PC-3 (cell line): ENCODE measurements at regions not wholly inside any gene's neighbourhood (a gene's known extent, or its start where the extent isn't known, plus 50 kb on each side); places are given as distances from the start of the nearest gene placed in this dataset.

Experiments used
- ATAC-seq: fragments of 200-7000 bp; cut with Tn5 transposase; 2 replicates; pipeline ENCODE4 v1.9.1; 2020; ENCODE audit warnings: mild to moderate bottlenecking, moderate library complexity
- BruUV-seq: library from RNA; stranded (reverse); fragments of 400-500 nt; replicated peaks from 2 replicates; lab custom pipeline; 2021; lab: Mats Ljungman, UMichigan
- CTCF ChIA-PET: fragments of 300-600 bp; sonication (Branson Sonifier 250); formaldehyde crosslinking; loops from one replicate; lab custom pipeline; 2022; ENCODE audit warnings: antibody characterized with exemption; lab: Charles Lee
- POLR2A ChIA-PET: fragments of 300-600 bp; sonication (Branson Sonifier 250); formaldehyde crosslinking; loops from one replicate; lab custom pipeline; 2022; ENCODE audit warnings: antibody characterized with exemption; ENCODE audit not compliant: unreplicated experiment; lab: Charles Lee
- DNase-seq: peaks from one replicate; pipeline ENCODE4 v3.0.0-alpha.2; 2015
- H2AFZ ChIP-seq: fragments of 300-600 bp; sonication (generic); 2 replicates; pipeline ENCODE4 v1.6.0; 2016; ENCODE audit warnings: antibody characterized with exemption, low read length
- H3F3A ChIP-seq: fragments of 300-600 bp; sonication (generic); one replicate; pipeline ENCODE4 v1.6.0; 2017; ENCODE audit warnings: antibody characterized with exemption, low read length, control low read depth, mild to moderate bottlenecking; ENCODE audit not compliant: unreplicated experiment
- H3K27ac ChIP-seq: fragments of 300-600 bp; sonication (generic); 2 replicates; pipeline ENCODE4 v1.5.1; 2016; ENCODE audit warnings: mild to moderate bottlenecking, low read length
- H3K27me3 ChIP-seq: fragments of 300-600 bp; sonication (generic); 2 replicates; pipeline ENCODE4 v1.6.1; 2016; ENCODE audit warnings: low read length, mixed read lengths
- H3K36me3 ChIP-seq: fragments of 300-600 bp; sonication (generic); 2 replicates; pipeline ENCODE4 v1.6.1; 2016; ENCODE audit warnings: low read depth, mixed run types, low read length, mixed read lengths
- H3K4me1 ChIP-seq: fragments of 300-600 bp; sonication (generic); 2 replicates; pipeline ENCODE4 v1.5.1; 2016; ENCODE audit warnings: low read length; ENCODE audit not compliant: insufficient read depth
- H3K4me2 ChIP-seq: fragments of 300-600 bp; sonication (generic); 2 replicates; pipeline ENCODE4 v1.6.0; 2016; ENCODE audit warnings: low read length
- H3K4me3 ChIP-seq: fragments of 300-600 bp; sonication (generic); 2 replicates; pipeline ENCODE4 v1.5.1; 2016; ENCODE audit warnings: mild to moderate bottlenecking, low read length, mixed read lengths
- H3K79me2 ChIP-seq: fragments of 300-600 bp; sonication (generic); 2 replicates; pipeline ENCODE4 v1.6.1; 2017; ENCODE audit warnings: low read length, mixed read lengths
- H3K9ac ChIP-seq: fragments of 300-600 bp; sonication (generic); 2 replicates; pipeline ENCODE4 v1.6.0; 2016; ENCODE audit warnings: mild to moderate bottlenecking, low read length
- H3K9me2 ChIP-seq: fragments of 300-600 bp; sonication (generic); replicated peaks from 2 replicates; pipeline ENCODE4 v1.6.1; 2016; ENCODE audit warnings: mixed run types, low read length, mixed read lengths
- H3K9me3 ChIP-seq: fragments of 300-600 bp; sonication (generic); 2 replicates; pipeline ENCODE4 v1.6.1; 2016; ENCODE audit warnings: low read length, mixed read lengths
- H4K20me1 ChIP-seq: fragments of 300-600 bp; sonication (generic); 2 replicates; pipeline ENCODE4 v1.6.1; 2016; ENCODE audit warnings: low read length, mixed read lengths
- EZH2 ChIP-seq: fragments of 300-600 bp; sonication (generic); IDR thresholded peaks from one replicate; pipeline ENCODE4 v1.6.1; 2017; ENCODE audit warnings: antibody characterized with exemption, mild to moderate bottlenecking, low read length; ENCODE audit not compliant: unreplicated experiment
- EZH2phosphoT487 ChIP-seq: fragments of 300-600 bp; sonication (generic); IDR thresholded peaks from 2 replicates; pipeline ENCODE4 v1.6.1; 2018; ENCODE audit warnings: mild to moderate bottlenecking, antibody characterized with exemption, low read length, borderline replicate concordance
- intact Hi-C: fragments of 100-400 bp; cut with micrococcal nuclease; formaldehyde crosslinking; loops from 2 replicates; pipeline ENCODE4 v1.9.0; 2023
- TF ChIP-seq, protein P1 (sequence below): fragments of 300-600 bp; sonication (generic); conservative IDR thresholded peaks from 2 replicates; pipeline ENCODE4 v1.5.1; 2017; ENCODE audit warnings: antibody characterized with exemption, low read depth, mild to moderate bottlenecking, low read length

GRCh38 chr3:159265705-159266104 lies 463.9 kb downstream of the MFSD1 start:
- Histone ChIP-seq H3K4me2 (no peak overlapping the region), H3K9me3 (no peaks in the 10 kb centered on the region), H3K9me2 (no peaks in the 10 kb centered on the region), H4K20me1 (no peaks in the 10 kb centered on the region), H3F3A (no peaks in the 10 kb centered on the region), H3K27me3 (no peaks in the 10 kb centered on the region), H2AFZ (no peak overlapping the region), H3K4me1 (no peaks in the 10 kb centered on the region), H3K36me3 (no peaks in the 10 kb centered on the region), H3K27ac (no peak overlapping the region), H3K79me2 (no peaks in the 10 kb centered on the region), H3K4me3 (no peak overlapping the region), H3K9ac (no peak overlapping the region)
- intact Hi-C loops = loop anchor here (10.0 kb wide), 2 partner anchors 349 to 619 kb away; no protein-coding TSS in a partner anchor
- TF ChIP-seq EZH2 (no peak), EZH2phosphoT487 (no peak)
- TF ChIP-seq, protein P1, sequence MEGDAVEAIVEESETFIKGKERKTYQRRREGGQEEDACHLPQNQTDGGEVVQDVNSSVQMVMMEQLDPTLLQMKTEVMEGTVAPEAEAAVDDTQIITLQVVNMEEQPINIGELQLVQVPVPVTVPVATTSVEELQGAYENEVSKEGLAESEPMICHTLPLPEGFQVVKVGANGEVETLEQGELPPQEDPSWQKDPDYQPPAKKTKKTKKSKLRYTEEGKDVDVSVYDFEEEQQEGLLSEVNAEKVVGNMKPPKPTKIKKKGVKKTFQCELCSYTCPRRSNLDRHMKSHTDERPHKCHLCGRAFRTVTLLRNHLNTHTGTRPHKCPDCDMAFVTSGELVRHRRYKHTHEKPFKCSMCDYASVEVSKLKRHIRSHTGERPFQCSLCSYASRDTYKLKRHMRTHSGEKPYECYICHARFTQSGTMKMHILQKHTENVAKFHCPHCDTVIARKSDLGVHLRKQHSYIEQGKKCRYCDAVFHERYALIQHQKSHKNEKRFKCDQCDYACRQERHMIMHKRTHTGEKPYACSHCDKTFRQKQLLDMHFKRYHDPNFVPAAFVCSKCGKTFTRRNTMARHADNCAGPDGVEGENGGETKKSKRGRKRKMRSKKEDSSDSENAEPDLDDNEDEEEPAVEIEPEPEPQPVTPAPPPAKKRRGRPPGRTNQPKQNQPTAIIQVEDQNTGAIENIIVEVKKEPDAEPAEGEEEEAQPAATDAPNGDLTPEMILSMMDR = no peak
- no peak for ATAC-seq
- BruUV-seq = no TSS peak
- no peak for DNase-seq
- CTCF ChIA-PET = no interaction called here
- POLR2A ChIA-PET = no interaction called here

- no peak overlapping the region for H2AFZ ChIP-seq
- no TSS peak for BruUV-seq
- H3K9me2 ChIP-seq = no peaks in the 10 kb centered on the region
- H3K27ac ChIP-seq = no peak overlapping the region
- no peaks in the 10 kb centered on the region for H3K27me3 ChIP-seq
- CTCF ChIA-PET = interaction anchor here (0.6 to 0.8 kb wide), 3 partner anchors 191 to 750 kb away, joined by 3 to 4 read pairs (median 3); no protein-coding TSS in a partner anchor
- peak; percentile 82 for DNase-seq
- no peak overlapping the region for H3K4me3 ChIP-seq
- H3F3A ChIP-seq = no peaks in the 10 kb centered on the region
- H4K20me1 ChIP-seq = no peaks in the 10 kb centered on the region
- no peaks in the 10 kb centered on the region for H3K4me1 ChIP-seq
- POLR2A ChIA-PET = interaction anchor here (0.6 kb wide), 1 partner anchor 282 kb away, joined by 3 read pairs; no protein-coding TSS in a partner anchor
- H3K36me3 ChIP-seq = no peaks in the 10 kb centered on the region
- ATAC-seq = peak; percentile 60; the same call in 1 of the 2 replicates
- H3K79me2 ChIP-seq = no peaks in the 10 kb centered on the region
- H3K9me3 ChIP-seq = no peaks in the 10 kb centered on the region
- H3K4me2 ChIP-seq = no peak overlapping the region
- intact Hi-C loops = loop anchor here (10.0 kb wide), 2 partner anchors 348 to 618 kb away; no protein-coding TSS in a partner anchor
- no peak overlapping the region for H3K9ac ChIP-seq
- TF ChIP-seq, protein P1 = peak; percentile 81
- TF ChIP-seq EZH2 (no peak), EZH2phosphoT487 (no peak)
Observed at GRCh38 chr3:159266779-159267178, 464.9 kb downstream of the MFSD1 start.

DNA sequence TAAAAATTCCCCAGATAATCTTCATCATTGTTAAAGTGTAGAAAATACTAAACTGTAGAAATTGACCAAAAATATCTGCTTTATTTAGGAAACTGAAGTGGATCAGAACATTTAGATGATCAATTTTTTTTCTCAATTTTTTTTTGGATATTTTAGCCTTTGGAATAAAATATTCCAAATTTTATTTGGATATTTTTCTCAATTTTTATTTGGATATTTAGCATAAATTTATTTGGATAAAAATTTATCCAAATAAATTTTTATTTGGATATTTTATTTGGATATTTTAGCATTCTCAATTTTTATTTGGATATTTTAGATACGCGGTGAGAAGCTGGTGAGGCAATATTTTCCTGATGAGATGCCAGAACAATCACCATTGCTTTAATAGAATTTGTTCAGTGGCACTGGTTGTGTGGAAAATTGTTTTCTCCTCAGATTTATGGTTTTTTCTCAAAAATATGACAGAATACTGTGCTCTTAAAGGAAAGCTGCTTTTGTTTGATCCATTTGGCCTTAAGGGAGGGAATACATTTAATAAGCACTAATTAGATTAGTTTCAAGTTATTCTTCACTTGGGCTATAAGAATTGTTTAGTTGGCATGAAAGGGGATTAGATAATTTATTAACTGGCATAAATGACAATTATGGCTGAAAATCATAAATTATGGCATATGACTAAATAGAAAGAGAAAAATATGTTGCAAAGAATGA lies 470.1 kb downstream of the MFSD1 start:
- Histone ChIP-seq H3K36me3 (no peaks in the 10 kb centered on the region), H2AFZ (no peak overlapping the region), H3K9me3 (no peaks in the 10 kb centered on the region), H3K4me1 (peaks cover 9% of the 10 kb centered on the region; the same call in 1 of the 2 replicates), H3K27ac (no peak overlapping the region), H3K79me2 (no peaks in the 10 kb centered on the region), H3K9ac (no peak overlapping the region), H3K4me3 (no peak overlapping the region), H3K9me2 (no peaks in the 10 kb centered on the region), H4K20me1 (peaks cover 3% of the 10 kb centered on the region; the same call in 1 of the 2 replicates), H3K4me2 (no peak overlapping the region), H3K27me3 (no peaks in the 10 kb centered on the region), H3F3A (no peaks in the 10 kb centered on the region)
- CTCF ChIA-PET = no interaction called here
- no peak for DNase-seq
- intact Hi-C loops = no loop called here
- POLR2A ChIA-PET = no interaction called here
- ATAC-seq = no peak
- TF ChIP-seq EZH2phosphoT487 = no peak
- TF ChIP-seq, protein P1 = no peak
- TF ChIP-seq EZH2 = no peak
- BruUV-seq = no TSS peak
